ENCODE measurements at regions not wholly inside any gene's neighbourhood (a gene's known extent, or its start where the extent isn't known, plus 50 kb on each side); places are given as distances from the start of the nearest gene placed in this dataset.
"Not testable (repeated sequence)": the region's sequence is repeated elsewhere in the genome, so short reads cannot be mapped to it uniquely, and the experiment has no call there.

- DNase-seq (ENCODE audit: low read depth, low spot score): no peak
Measured at GRCh38 chr6:60991427-60992028, 1294.5 kb downstream of the KHDRBS2 start.

GRCh38 chr6:60952500-60952899 lies 1333.5 kb downstream of the KHDRBS2 start:
- DNase-seq (ENCODE audit: low read depth, low spot score): no peak

GRCh38 chr6:60950221-60950923 lies 1335.7 kb downstream of the KHDRBS2 start:
- DNase-seq (ENCODE audit: low read depth, low spot score): peak; percentile 30

GRCh38 chr6:60947416-60947815 lies 1338.6 kb downstream of the KHDRBS2 start:
- not testable (repeated sequence) for DNase-seq (ENCODE audit: low read depth, low spot score)

- not testable (repeated sequence) for DNase-seq (ENCODE audit: low read depth, low spot score)
Measured at GRCh38 chr6:60944803-60945202, 1341.2 kb downstream of the KHDRBS2 start.

- DNase-seq (ENCODE audit: low read depth, low spot score): not testable (repeated sequence)
Measured at GRCh38 chr6:60935970-60936369, 1350.1 kb downstream of the KHDRBS2 start.

- DNase-seq (ENCODE audit: low read depth, low spot score): not testable (repeated sequence)
Measured at GRCh38 chr6:60919652-60920051, 1366.4 kb downstream of the KHDRBS2 start.

- not testable (repeated sequence) for DNase-seq (ENCODE audit: low read depth, low spot score)
Measured at GRCh38 chr6:60903860-60904259, 1382.2 kb downstream of the KHDRBS2 start.

GRCh38 chr6:60893374-60893773 lies 1392.7 kb downstream of the KHDRBS2 start:
- DNase-seq (ENCODE audit: low read depth, low spot score): not testable (repeated sequence)

- DNase-seq (ENCODE audit: low read depth, low spot score): no peak
Measured at GRCh38 chr6:60891606-60892005, 1394.4 kb downstream of the KHDRBS2 start.

- not testable (repeated sequence) for DNase-seq (ENCODE audit: low read depth, low spot score)
Measured at GRCh38 chr6:60877396-60877795, 1408.6 kb downstream of the KHDRBS2 start.

GRCh38 chr6:60870779-60871178 lies 1415.2 kb downstream of the KHDRBS2 start:
- not testable (repeated sequence) for DNase-seq (ENCODE audit: low read depth, low spot score)

- no peak for DNase-seq (ENCODE audit: low read depth, low spot score)
Measured at GRCh38 chr6:60867548-60867947, 1418.5 kb downstream of the KHDRBS2 start.

- peak; percentile 3 for DNase-seq (ENCODE audit: low read depth, low spot score)
Measured at GRCh38 chr6:60843175-60843982, 1442.6 kb downstream of the KHDRBS2 start.

GRCh38 chr6:60830726-60831125 lies 1455.3 kb downstream of the KHDRBS2 start:
- DNase-seq (ENCODE audit: low read depth, low spot score): not testable (repeated sequence)

GRCh38 chr6:60822597-60822996 lies 1463.4 kb downstream of the KHDRBS2 start:
- DNase-seq (ENCODE audit: low read depth, low spot score): not testable (repeated sequence)

- not testable (repeated sequence) for DNase-seq (ENCODE audit: low read depth, low spot score)
Measured at GRCh38 chr6:60818072-60818471, 1468.0 kb downstream of the KHDRBS2 start.

GRCh38 chr6:60814784-60815183 lies 1471.2 kb downstream of the KHDRBS2 start:
- DNase-seq (ENCODE audit: low read depth, low spot score): not testable (repeated sequence)

- not testable (repeated sequence) for DNase-seq (ENCODE audit: low read depth, low spot score)
Measured at GRCh38 chr6:60813897-60814596, 1472.0 kb downstream of the KHDRBS2 start.

GRCh38 chr6:60810216-60810615 lies 1475.8 kb downstream of the KHDRBS2 start:
- DNase-seq (ENCODE audit: low read depth, low spot score): not testable (repeated sequence)

- not testable (repeated sequence) for DNase-seq (ENCODE audit: low read depth, low spot score)
Measured at GRCh38 chr6:60799146-60799545, 1486.9 kb downstream of the KHDRBS2 start.

- DNase-seq (ENCODE audit: low read depth, low spot score): not testable (repeated sequence)
Measured at GRCh38 chr6:60797831-60798230, 1488.2 kb downstream of the KHDRBS2 start.
